MM.1S (cell line): ENCODE measurements at regions not wholly inside any gene's neighbourhood (a gene's known extent, or its start where the extent isn't known, plus 50 kb on each side); places are given as distances from the start of the nearest gene placed in this dataset.

Experiments
- EZH2 ChIP-seq: fragments of 300-600 bp; sonication (generic); optimal IDR thresholded peaks from 2 replicates; pipeline ENCODE3; 2017; ENCODE audit warnings: low read depth, mild to moderate bottlenecking, antibody characterized with exemption, low read length, mixed read lengths
- TF ChIP-seq, protein P1 (sequence below): fragments of 300-600 bp; sonication (generic); IDR thresholded peaks from 2 replicates; pipeline ENCODE4 v1.5.1; 2016; ENCODE audit warnings: antibody characterized with exemption, low read length, mixed read lengths

DNA sequence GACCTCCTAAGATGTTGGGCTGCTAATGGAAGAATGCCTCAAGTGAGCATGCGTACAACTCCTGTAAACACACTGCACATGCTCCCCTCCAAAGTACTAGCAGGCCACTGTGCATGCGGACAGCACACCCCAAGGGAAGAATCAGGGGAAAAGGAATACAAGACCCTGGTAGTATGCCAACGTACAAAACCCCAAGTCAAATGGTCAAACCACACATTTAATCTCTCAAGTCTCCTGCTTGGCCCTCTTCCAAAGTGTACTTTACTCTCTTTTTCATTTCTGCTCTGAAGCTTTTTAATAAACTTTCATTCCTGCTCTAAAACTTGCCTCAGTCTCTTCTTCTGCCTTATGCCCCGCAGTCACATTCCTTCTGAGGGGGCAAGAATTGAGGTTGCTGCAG is 466.4 kb downstream of the DMRTA1 start:
- TF ChIP-seq, protein P1, sequence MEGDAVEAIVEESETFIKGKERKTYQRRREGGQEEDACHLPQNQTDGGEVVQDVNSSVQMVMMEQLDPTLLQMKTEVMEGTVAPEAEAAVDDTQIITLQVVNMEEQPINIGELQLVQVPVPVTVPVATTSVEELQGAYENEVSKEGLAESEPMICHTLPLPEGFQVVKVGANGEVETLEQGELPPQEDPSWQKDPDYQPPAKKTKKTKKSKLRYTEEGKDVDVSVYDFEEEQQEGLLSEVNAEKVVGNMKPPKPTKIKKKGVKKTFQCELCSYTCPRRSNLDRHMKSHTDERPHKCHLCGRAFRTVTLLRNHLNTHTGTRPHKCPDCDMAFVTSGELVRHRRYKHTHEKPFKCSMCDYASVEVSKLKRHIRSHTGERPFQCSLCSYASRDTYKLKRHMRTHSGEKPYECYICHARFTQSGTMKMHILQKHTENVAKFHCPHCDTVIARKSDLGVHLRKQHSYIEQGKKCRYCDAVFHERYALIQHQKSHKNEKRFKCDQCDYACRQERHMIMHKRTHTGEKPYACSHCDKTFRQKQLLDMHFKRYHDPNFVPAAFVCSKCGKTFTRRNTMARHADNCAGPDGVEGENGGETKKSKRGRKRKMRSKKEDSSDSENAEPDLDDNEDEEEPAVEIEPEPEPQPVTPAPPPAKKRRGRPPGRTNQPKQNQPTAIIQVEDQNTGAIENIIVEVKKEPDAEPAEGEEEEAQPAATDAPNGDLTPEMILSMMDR = no peak
- TF ChIP-seq EZH2 = no peak
